ENCODE measurements at regions not wholly inside any gene's neighbourhood (a gene's known extent, or its start where the extent isn't known, plus 50 kb on each side); places are given as distances from the start of the nearest gene placed in this dataset.

GRCh38 chr9:109886041-109886440 is 106.0 kb downstream of the PALM2AKAP2 start:
- DNase-seq: no peak

- DNase-seq: no peak
These were observed 106.6 kb downstream of the PALM2AKAP2 start for GRCh38 chr9:109886617-109887016.

- no peak for DNase-seq
These were observed 107.1 kb downstream of the PALM2AKAP2 start for GRCh38 chr9:109887079-109887478.

- no peak for DNase-seq
These were observed 108.7 kb downstream of the PALM2AKAP2 start for GRCh38 chr9:109888695-109889094.

DNA sequence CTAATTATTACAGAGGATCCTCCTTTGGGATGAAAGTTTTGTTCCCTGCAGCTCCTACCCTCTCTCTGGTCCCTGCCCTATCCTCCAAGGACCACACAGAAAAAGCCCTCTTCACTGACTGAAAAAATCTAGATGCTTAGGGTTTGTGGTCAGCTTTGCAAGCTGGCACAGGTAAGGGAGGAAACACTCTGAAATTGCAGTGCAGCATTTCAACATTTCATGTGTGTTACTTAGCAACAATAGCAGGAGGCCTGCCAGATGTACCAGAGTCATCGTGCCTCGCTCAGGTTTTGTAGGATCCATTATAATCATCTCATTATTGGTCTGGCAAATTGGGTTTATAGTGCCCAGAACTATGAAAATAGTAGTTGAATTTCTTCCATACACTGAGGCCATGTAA is 109.5 kb downstream of the PALM2AKAP2 start:
- DNase-seq: no peak

DNA sequence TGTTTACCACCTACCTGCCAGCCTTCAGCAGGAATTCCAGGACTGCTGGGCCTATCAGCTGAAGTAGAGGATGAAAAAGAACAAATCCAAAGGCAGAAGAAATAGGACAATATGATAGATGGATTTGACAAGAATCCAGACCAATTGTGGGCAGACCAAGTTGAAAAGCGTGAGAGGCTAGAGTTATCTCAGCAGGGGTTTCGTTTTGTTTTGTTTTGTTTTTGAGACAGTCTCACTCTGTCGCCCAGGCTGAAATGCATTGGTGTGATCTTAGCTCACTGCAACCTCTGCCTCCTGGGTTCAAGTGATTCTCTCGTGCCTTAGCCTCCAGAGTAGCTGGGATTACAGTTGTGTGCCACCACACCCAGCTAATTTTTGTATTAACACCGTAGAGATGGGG is 113.2 kb downstream of the PALM2AKAP2 start:
- no peak for DNase-seq

- no peak for DNase-seq
These were observed 114.5 kb downstream of the PALM2AKAP2 start for GRCh38 chr9:109894473-109894872.

- DNase-seq: peak in 1 of 2 experiments; percentile 12
These were observed 115.1 kb downstream of the PALM2AKAP2 start for GRCh38 chr9:109894921-109895758.

- DNase-seq: no peak
These were observed 121.2 kb downstream of the PALM2AKAP2 start for GRCh38 chr9:109901201-109901600.

DNA sequence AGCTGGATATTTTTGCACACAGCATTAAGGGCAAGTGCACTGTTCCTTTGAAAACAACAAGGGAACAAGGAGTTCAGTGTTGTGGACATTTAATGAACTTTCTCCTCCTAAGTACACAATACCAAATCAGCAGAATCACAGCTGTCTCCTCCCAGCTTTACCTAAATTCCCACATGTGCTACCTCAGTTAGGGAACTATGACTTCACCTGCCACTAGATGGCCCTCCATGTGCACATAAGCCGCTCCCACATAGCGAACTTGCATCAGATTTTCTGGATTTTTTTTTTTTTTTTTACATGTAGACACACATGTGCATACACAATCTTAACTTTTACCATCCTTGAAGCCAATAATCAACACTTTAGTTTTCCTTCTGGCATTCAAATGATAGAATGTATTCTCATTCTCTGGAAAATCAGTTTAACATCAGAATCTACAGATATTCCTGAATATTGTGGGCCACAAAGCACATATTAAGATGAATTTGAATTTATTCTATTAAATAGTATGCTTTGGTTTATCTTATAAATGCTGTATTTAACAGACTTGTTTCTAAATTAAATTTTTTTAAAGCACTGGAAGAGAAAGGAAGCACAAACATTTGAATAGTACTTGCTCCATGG is 123.6 kb downstream of the PALM2AKAP2 start:
- peak; percentile 69 to 73 for DNase-seq

DNA sequence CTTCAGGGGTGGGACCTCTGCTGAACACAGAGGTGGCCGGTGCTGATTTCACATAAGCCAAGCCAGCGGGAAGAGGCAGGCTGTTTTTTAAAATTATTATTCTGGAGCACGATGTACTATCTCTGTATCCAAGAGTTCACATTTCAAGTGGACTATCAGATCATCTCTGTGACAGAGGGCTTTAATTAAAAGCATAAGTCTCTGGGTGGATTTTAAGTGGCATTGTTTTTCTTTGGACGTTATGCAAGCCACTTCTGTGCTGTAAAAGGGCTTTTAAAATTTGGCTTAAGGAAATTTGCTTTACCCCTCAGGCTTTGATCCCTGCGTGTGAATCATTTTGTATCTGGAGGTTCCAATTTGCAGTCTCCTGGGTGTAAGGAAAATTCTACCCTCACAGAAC is 124.7 kb downstream of the PALM2AKAP2 start:
- no peak for DNase-seq

- no peak for DNase-seq
These were observed 125.5 kb downstream of the PALM2AKAP2 start for GRCh38 chr9:109905472-109905871.

DNA sequence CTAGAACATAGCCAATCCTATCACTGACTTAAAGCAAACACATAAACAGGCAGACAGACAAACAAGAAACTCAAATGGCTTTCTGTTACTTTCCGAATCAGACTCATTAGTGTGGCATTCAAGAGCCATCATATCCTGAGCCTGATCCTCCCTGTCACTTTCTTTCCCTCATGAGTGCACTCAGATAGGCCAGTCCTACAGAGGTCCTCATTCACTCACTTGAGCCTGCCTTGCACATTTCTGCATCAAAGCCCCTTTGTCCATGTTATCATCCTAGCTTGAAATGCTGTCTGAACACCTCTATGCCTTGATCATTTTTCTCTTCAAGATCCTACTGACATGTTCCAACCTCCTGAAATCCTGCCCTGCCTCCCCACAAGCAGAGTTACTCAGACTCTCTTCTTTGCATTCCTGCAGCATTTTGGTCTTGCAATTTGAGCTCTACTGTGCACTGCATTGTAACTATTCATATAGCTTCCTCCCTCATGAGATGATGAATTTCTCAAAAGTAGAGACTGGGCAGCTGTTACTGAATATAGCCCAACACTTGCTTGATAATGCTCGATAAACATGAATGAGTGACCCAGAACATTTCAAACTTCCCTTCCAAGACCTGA is 126.9 kb downstream of the PALM2AKAP2 start:
- DNase-seq: no peak

GRCh38 chr9:109907400-109907799 is 127.4 kb downstream of the PALM2AKAP2 start:
- DNase-seq: no peak

DNA sequence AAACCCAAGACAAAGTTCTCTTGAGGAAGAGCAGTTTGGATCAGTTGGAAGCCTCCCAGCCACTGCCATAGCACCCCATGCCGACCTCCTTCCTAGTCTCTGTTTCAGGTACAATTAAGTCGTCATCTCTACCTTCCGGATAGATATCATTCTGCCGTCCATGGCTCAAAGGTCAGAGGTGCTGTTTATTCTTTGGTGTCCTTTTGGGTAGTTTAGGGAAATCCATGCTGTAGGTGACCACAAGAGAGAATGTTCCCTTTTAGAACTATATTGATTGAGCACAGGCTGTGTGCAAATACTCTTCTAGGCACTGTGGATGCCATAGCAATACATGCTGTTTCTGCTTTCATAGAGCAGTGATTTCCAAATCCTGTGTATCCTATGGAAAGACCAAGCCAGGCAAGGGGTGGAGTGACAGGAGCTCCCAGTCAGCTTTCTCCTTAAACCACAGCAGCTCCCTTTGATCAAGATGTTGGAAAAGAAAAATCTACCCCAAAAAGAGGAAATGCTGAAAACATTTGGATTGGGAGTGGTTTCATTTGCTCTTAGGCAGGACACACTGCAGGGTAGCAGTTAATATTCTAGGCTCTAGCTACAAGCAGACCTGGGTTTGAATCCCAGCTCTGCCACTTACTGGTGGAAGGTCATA is 127.9 kb downstream of the PALM2AKAP2 start:
- no peak for DNase-seq

- DNase-seq: no peak
These were observed 128.7 kb downstream of the PALM2AKAP2 start for GRCh38 chr9:109908459-109909390.

- no peak for DNase-seq
These were observed 130.9 kb downstream of the PALM2AKAP2 start for GRCh38 chr9:109910671-109911518.

GRCh38 chr9:109912082-109912582 is 132.1 kb downstream of the PALM2AKAP2 start:
- no peak for DNase-seq

- DNase-seq: no peak
These were observed 132.9 kb downstream of the PALM2AKAP2 start for GRCh38 chr9:109912726-109913460.

- no peak for DNase-seq
These were observed 133.4 kb downstream of the PALM2AKAP2 start for GRCh38 chr9:109913461-109913810.
